ENCODE measurements at regions not wholly inside any gene's neighbourhood (a gene's known extent, or its start where the extent isn't known, plus 50 kb on each side); places are given as distances from the start of the nearest gene placed in this dataset.

DNA sequence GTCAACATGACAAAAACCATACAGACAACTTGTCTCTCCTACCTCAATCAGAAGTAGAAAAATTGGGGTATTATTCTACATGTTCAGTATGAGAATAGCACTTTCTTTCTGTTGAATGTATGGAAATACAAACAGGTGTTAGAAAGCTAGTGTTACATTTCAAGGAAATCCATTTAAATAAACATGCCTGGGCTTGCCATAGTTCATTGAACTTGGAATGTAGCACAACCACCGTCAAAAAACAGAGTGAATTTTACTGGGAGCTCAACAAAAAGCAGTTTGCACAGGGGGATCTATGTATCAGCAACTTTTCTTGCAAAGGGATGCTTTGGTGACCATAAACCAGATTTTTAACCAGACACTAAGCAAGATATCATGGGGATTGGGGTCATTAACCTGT, 307.9 kb upstream of the SMARCA2 start:
- Histone ChIP-seq H3K27ac (ENCODE audit: low read depth in 1 of 2, low read length in 2 of 2) (no peak overlapping the region), H4K20me1 (ENCODE audit: insufficient read depth, low read length) (no peaks in the 10 kb centered on the region), H3K4me1 (ENCODE audit: control insufficient read depth in 1 of 2, insufficient read depth in 2 of 2, low read length in 2 of 2) (no peaks in the 10 kb centered on the region), H3K36me3 (replicated peaks in 1 of 2; ENCODE audit: control insufficient read depth in 1 of 2, insufficient read depth in 2 of 2, low read length in 2 of 2) (no peaks in the 10 kb centered on the region), H3K79me2 (ENCODE audit: insufficient read depth, low read length) (no peaks in the 10 kb centered on the region), H3K9ac (ENCODE audit: insufficient read depth, low read length, poor library complexity, severe bottlenecking) (no peak overlapping the region), H3K27me3 (ENCODE audit: control insufficient read depth in 2 of 2, insufficient read depth in 2 of 2, low read length in 2 of 2) (no peaks in the 10 kb centered on the region), H2AFZ (ENCODE audit: insufficient read depth, low read depth, low read length, poor library complexity, severe bottlenecking) (no peak overlapping the region), H3K4me2 (replicated peaks; ENCODE audit: extremely low read depth, low read length, poor library complexity, severe bottlenecking) (no peak overlapping the region), H3K4me3 (replicated peaks in 1 of 3; ENCODE audit: low read depth in 2 of 3, low read length in 3 of 3) (no peak overlapping the region), H3K9me3 (replicated peaks in 1 of 2; ENCODE audit: control insufficient read depth in 1 of 2, insufficient read depth in 1 of 2, low read length in 2 of 2) (no peaks in the 10 kb centered on the region)
- no peak for DNase-seq
- Mint-ChIP-seq H3K36me3 (no peaks in the 10 kb centered on the region), H3K27ac (no peak overlapping the region), H3K9me3 (no peaks in the 10 kb centered on the region), H3K27me3 (ENCODE audit: low read depth in 3 of 3) (peaks cover 0 to 2% (median 0%) of the 10 kb centered on the region in 3 donors), H3K4me1 (no peaks in the 10 kb centered on the region), H3K4me3 (no peak overlapping the region)
- TF ChIP-seq, protein P1, sequence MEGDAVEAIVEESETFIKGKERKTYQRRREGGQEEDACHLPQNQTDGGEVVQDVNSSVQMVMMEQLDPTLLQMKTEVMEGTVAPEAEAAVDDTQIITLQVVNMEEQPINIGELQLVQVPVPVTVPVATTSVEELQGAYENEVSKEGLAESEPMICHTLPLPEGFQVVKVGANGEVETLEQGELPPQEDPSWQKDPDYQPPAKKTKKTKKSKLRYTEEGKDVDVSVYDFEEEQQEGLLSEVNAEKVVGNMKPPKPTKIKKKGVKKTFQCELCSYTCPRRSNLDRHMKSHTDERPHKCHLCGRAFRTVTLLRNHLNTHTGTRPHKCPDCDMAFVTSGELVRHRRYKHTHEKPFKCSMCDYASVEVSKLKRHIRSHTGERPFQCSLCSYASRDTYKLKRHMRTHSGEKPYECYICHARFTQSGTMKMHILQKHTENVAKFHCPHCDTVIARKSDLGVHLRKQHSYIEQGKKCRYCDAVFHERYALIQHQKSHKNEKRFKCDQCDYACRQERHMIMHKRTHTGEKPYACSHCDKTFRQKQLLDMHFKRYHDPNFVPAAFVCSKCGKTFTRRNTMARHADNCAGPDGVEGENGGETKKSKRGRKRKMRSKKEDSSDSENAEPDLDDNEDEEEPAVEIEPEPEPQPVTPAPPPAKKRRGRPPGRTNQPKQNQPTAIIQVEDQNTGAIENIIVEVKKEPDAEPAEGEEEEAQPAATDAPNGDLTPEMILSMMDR (IDR thresholded peaks at IDR 0.05) = no peak
- WGBS (ENCODE audit: insufficient coverage) = 92% methylated on average over 1 of the region's 1 CpG
- intact Hi-C loops (cut with micrococcal nuclease) = no loop called here

DNA sequence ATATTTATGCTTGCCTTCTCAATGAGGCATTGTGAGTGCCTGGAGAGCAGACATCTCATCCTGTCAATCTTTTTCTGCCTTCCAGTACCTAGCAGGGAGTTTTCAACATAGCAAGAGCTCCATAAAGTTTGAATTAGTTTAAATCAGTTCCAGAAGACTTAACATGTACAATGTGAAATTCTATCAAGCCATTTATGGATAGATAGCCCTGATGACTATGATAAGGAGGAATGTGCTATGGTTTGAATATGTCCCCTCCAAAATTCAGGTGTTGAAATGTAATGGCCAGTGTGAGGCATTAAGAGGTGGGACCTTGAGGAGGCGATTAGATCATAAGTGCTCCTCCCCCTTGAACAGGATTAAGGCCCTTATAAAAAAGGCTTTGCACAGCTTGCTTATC, 306.9 kb upstream of the SMARCA2 start:
- H3K27me3 Mint-ChIP-seq (ENCODE audit: low read depth in 3 of 3) = peaks cover 0 to 2% (median 1%) of the 10 kb centered on the region in 3 donors
- Histone ChIP-seq H3K4me3 (replicated peaks in 1 of 3; ENCODE audit: low read depth in 2 of 3, low read length in 3 of 3) (no peak overlapping the region), H4K20me1 (ENCODE audit: insufficient read depth, low read length) (no peaks in the 10 kb centered on the region), H3K4me2 (replicated peaks; ENCODE audit: extremely low read depth, low read length, poor library complexity, severe bottlenecking) (no peak overlapping the region), H3K9me3 (replicated peaks in 1 of 2; ENCODE audit: control insufficient read depth in 1 of 2, insufficient read depth in 1 of 2, low read length in 2 of 2) (no peaks in the 10 kb centered on the region), H3K79me2 (ENCODE audit: insufficient read depth, low read length) (no peaks in the 10 kb centered on the region), H3K9ac (ENCODE audit: insufficient read depth, low read length, poor library complexity, severe bottlenecking) (no peak overlapping the region), H3K27ac (ENCODE audit: low read depth in 1 of 2, low read length in 2 of 2) (no peak overlapping the region), H2AFZ (ENCODE audit: insufficient read depth, low read depth, low read length, poor library complexity, severe bottlenecking) (no peak overlapping the region), H3K27me3 (ENCODE audit: control insufficient read depth in 2 of 2, insufficient read depth in 2 of 2, low read length in 2 of 2) (no peaks in the 10 kb centered on the region), H3K4me1 (ENCODE audit: control insufficient read depth in 1 of 2, insufficient read depth in 2 of 2, low read length in 2 of 2) (no peaks in the 10 kb centered on the region), H3K36me3 (replicated peaks in 1 of 2; ENCODE audit: control insufficient read depth in 1 of 2, insufficient read depth in 2 of 2, low read length in 2 of 2) (no peaks in the 10 kb centered on the region)
- no peaks in the 10 kb centered on the region for H3K4me1 Mint-ChIP-seq
- no CpG with 5 or more reads among the region's 1 CpG for WGBS (ENCODE audit: insufficient coverage)
- no peak for DNase-seq
- TF ChIP-seq, protein P1 (IDR thresholded peaks at IDR 0.05) = no peak
- no peaks in the 10 kb centered on the region for H3K9me3 Mint-ChIP-seq
- H3K4me3 Mint-ChIP-seq = no peak overlapping the region
- H3K27ac Mint-ChIP-seq = no peak overlapping the region
- intact Hi-C loops (cut with micrococcal nuclease) = no loop called here
- H3K36me3 Mint-ChIP-seq = no peaks in the 10 kb centered on the region

Measured in CD14-positive monocyte (primary cell).